Renal cortex interstitium (tissue), 11 donors: ENCODE measurements at regions not wholly inside any gene's neighbourhood (a gene's known extent, or its start where the extent isn't known, plus 50 kb on each side); places are given as distances from the start of the nearest gene placed in this dataset.
A peak's percentile ranks its signal among the peaks of the same experiment; 100 is the strongest.
"Not testable (repeated sequence)": the region's sequence is repeated elsewhere in the genome, so short reads cannot be mapped to it uniquely, and the experiment has no call there.

Experiments used
- DNase-seq, 11 donors: peaks; one replicate each; pipeline ENCODE4 v3.0.0-alpha.2; 2013; ENCODE audit warnings: low read depth in 9 of 11, low spot score in 4 of 11; ENCODE audit errors: extremely low read depth in 1 of 11

GRCh38 chr2:34789169-34789568 is 1190.1 kb upstream of the FAM98A start:
- no peak for DNase-seq

DNA sequence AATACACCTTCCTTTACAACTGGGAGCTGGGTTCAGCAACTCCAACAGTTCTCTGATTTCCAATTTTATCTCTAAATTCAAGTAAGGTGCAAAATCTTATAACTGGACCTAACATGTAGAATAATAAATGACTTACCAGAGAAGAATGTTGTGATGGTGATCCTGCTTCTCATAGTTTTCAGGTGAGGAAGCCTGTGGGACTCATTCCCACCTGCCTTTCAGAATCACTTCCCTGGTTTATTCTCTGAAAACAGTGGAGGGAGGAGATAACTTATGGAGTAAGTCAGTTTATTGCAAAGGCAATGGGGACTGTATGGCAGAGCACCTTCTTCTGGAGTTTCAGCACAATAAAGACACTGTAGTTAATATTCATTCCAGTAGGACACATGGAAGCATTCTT is 1188.2 kb upstream of the FAM98A start:
- DNase-seq: no peak

GRCh38 chr2:34785206-34785785 is 1186.2 kb upstream of the FAM98A start:
- no peak for DNase-seq

DNA sequence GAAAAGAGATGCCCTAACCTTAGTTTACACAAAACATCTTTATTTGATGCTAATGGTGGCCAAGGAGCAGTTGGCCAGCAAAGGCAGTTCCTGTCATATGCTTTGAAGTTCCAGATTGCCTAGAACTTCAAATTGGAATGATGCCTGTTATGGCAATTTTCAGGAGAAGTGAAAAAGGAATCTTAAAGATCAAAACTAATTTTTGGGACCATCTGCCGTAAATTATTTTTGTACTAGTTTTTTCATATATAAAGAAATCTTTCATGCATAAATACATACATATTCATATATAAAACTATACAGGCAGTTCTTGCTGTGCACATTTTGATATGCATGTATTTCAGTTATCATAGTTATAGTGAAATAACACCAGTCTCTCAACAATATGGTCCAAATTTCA is 1185.6 kb upstream of the FAM98A start:
- DNase-seq: no peak

DNA sequence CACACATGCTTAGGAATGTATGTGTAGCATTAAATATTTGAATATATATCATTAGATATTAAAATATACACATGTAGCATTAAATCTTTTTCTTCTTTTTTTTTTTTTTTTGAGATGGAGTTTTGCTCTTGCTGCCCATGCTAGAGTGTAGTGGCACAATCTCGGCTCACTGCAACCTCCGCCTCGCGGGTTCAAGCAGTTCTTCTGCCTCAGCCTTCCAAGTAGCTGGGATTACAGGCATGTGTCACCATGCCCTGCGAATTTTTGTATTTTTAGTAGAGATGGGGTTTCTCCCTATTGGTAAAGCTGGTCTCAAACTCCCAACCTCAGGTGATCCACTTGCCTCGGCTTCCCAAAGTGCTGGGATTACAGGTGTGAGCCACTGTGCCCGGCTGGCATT is 1151.6 kb upstream of the FAM98A start:
- not testable (repeated sequence) for DNase-seq

DNA sequence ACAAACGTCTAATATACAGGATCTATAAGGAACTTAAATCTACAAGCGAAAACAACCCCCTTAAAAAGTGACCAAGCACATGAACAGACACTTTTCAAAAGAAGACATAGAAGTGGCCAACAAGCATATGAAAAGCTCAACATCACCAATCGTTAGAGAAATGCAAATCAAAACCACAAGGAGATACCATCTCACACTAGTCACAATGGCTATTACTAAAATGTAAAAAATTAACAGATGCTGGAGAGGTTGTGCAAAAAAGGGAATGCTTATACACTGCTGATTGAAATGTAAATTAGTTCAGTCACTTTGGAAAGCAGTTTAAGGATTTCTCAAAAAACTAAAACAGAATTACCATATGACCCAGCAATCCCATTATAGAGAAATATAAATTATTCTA is 1148.5 kb upstream of the FAM98A start:
- no peak for DNase-seq

GRCh38 chr2:34738691-34739090 is 1139.6 kb upstream of the FAM98A start:
- DNase-seq: peak in 1 of 11 donors; percentile 4

GRCh38 chr2:34737146-34737545 is 1138.0 kb upstream of the FAM98A start:
- DNase-seq: no peak

DNA sequence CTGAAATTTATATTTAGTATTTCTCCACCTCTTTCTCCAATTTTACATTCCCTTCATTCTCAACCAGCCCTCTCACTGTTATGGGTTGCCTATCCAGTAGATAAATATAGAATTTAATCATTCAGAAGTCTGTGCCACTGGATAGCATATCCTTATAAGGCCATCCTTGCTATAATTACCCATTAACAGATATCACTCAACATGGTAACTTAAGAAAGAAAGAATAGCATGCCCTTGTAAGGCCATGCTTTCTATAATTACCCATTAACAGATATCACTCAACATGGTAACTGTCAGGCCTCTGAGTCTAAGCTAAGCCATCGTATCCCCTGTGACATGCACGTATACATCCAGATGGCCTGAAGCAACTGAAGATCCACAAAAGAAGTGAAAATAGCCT is 1137.4 kb upstream of the FAM98A start:
- no peak for DNase-seq

DNA sequence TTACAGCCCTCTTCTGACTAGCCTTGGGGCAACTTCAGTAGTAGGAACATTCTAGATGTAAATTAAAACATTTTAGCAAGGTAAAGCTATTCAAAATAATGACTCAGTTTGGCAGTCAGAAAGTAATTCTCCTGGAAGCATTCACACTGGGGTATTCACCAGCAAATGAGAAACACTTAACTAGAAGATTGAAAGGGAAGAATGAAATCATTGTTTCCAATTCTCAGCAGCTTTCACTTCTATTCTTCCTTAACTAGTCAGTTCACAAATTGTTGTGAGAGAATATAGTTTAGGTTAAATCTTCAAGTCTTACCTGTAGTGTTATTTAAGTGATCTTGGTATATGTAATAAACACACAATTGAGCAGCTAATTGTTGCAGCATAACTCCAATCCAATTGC is 1135.6 kb upstream of the FAM98A start:
- DNase-seq: no peak

DNA sequence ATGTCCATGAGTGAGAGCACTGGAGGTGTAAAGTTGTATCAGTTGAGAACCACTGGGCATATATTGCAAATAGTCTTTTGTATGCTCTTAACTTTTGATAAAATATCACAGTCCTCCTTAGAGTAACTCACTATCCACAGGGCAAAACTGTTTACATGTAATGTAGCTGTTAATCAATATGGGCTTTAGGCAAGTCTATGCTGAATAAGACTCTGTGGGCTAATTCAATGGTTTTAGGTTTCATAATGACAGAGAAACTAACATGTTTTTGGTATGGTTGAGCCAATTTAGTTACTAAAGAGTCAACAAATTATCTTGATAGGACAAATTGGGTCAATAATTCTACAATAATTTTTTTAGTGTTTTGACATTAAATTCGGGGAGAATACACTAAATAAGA is 1134.9 kb upstream of the FAM98A start:
- DNase-seq: no peak

GRCh38 chr2:34731292-34731691 is 1132.2 kb upstream of the FAM98A start:
- DNase-seq: no peak

GRCh38 chr2:34729845-34730244 is 1130.7 kb upstream of the FAM98A start:
- no peak for DNase-seq

GRCh38 chr2:34724107-34724506 is 1125.0 kb upstream of the FAM98A start:
- no peak for DNase-seq

GRCh38 chr2:34723683-34724082 is 1124.6 kb upstream of the FAM98A start:
- no peak for DNase-seq

DNA sequence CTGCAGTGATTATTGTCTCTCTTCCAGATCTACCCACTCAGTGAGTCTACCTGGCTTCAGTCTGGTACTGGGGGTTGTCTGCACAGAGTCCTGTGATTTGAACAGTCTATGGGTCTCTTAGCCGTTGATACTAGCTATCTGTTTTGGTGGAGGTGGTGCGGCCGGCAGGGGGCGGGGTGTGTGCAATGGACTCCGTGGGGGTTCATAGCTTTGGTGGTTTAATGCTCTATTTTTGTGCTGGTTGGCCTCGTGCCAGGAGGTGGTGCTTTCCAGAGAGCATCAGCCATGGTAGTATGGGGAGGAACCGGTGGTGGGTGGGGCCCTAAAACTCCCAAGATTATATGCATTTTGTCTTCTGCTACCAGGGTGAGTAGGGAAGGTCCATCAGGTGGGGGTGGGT is 1120.1 kb upstream of the FAM98A start:
- DNase-seq: no peak

DNA sequence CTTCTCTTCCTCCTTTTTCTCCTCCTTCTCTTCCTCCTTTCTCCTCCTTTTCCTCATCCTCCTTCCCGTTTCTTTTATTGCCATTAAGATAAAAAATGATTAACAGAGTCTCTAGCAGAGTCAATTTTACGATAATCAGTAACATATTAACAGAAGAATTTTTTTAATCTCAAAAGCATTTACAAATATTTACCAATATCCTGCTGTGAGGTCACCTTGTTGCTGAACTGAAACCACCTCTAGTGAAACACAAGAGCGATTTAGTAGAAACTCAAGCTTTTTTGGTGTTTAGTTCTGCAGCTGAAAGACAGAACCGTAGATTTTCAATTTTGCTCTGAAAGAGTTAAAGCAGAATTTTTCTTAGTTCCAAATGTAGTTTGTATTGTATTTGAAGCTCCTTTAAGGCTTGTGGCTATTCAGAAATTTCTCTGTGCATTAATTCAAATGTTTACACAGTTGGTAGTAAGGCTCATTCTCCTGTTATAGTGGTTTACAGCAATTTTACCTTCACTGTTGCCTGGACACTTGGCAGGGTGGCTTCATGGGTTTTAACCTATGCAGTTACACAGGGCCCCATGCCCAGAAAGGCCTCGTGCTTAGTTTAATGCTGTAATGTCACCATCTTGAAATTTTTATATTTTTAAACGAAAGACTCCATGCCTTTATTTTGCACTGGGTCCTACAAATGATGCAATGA is 1106.6 kb upstream of the FAM98A start:
- DNase-seq: peak in 1 of 11 donors; percentile 17

DNA sequence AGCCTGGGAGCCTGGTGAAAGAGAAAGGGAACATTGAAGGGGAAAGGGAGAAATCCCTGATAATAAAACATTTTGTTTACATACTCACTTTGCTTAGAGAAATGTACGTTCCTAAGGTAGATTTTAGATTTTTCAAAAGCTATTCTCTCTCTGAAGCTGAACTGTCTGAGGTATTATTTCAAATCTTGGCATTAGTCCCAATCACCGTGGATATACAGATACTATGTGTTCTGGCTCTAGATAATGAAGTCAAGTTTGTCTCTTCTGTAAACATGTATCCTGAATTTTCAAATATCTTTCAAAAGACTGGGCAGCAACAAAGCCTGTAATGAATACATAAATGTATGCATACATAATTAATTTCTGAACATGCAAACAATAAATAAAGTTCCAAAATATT is 1104.2 kb upstream of the FAM98A start:
- DNase-seq: no peak

GRCh38 chr2:34702391-34702790 is 1103.3 kb upstream of the FAM98A start:
- DNase-seq: not testable (repeated sequence)

- not testable (repeated sequence) for DNase-seq
These were observed 1078.5 kb upstream of the FAM98A start for GRCh38 chr2:34677591-34677990.

DNA sequence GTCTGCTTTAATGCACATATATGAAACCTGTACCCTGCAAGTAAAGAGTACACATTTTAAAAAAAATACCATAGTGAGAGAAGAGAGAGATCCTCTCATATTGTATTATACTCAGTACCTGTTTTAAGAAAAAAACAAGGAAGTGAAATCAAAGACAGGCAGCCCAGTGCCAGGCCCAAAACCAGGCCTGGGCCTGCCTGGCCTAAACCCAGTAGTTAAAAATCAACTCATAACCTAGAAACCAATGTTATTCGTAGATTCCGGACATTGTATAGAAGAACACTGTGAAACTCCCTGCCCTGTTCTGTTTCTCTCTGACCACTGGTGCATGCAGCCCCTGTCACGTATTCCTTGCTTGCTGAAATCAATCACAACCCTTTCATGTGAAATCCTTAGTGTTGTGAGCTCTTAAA is 1078.0 kb upstream of the FAM98A start:
- peak in 1 of 11 donors; percentile 5 for DNase-seq
